ENCODE measurements at regions not wholly inside any gene's neighbourhood (a gene's known extent, or its start where the extent isn't known, plus 50 kb on each side); places are given as distances from the start of the nearest gene placed in this dataset.

GRCh38 chr1:198809247-198809646 is 170.4 kb downstream of the PTPRC start:
- no peak overlapping the region for H3K27ac ChIP-seq (ENCODE audit: low read length)
- no peak for DNase-seq
- H3K36me3 ChIP-seq (ENCODE audit: control insufficient read depth, insufficient read depth, low read length) = no peaks in the 10 kb centered on the region
- H3K4me3 ChIP-seq (ENCODE audit: low read length) = no peak overlapping the region
- no peaks in the 10 kb centered on the region for H3K27me3 ChIP-seq (ENCODE audit: control insufficient read depth, insufficient read depth, low read length)
- no peaks in the 10 kb centered on the region for H3K9me3 ChIP-seq (ENCODE audit: control insufficient read depth, low read depth, low read length)
- no CpG with 5 or more reads among the region's 1 CpG for WGBS (ENCODE audit: insufficient coverage, low lambda C conversion rate)
- no peaks in the 10 kb centered on the region for H3K4me1 ChIP-seq (ENCODE audit: control insufficient read depth, insufficient read depth, low read length)

GRCh38 chr1:198811449-198811848 is 172.6 kb downstream of the PTPRC start:
- DNase-seq = no peak

GRCh38 chr1:198823626-198824025 is 184.8 kb downstream of the PTPRC start:
- Histone ChIP-seq H3K36me3 (ENCODE audit: control insufficient read depth, insufficient read depth, low read length) (no peaks in the 10 kb centered on the region), H3K27ac (ENCODE audit: low read length) (no peak overlapping the region), H3K27me3 (ENCODE audit: control insufficient read depth, insufficient read depth, low read length) (no peaks in the 10 kb centered on the region), H3K9me3 (ENCODE audit: control insufficient read depth, low read depth, low read length) (no peaks in the 10 kb centered on the region), H3K4me1 (ENCODE audit: control insufficient read depth, insufficient read depth, low read length) (no peaks in the 10 kb centered on the region), H3K4me3 (ENCODE audit: low read length) (no peak overlapping the region)
- DNase-seq = no peak
- WGBS (ENCODE audit: insufficient coverage, low lambda C conversion rate) = 67% methylated on average over 1 of the region's 1 CpG

More at GRCh38 chr1:198811449-198811848, 172.6 kb downstream of the PTPRC start:
- H3K27me3 ChIP-seq (ENCODE audit: control insufficient read depth, insufficient read depth, low read length) = no peaks in the 10 kb centered on the region
- WGBS (ENCODE audit: insufficient coverage, low lambda C conversion rate) = no CpG with 5 or more reads among the region's 3 CpGs
- no peak overlapping the region for H3K27ac ChIP-seq (ENCODE audit: low read length)
- H3K36me3 ChIP-seq (ENCODE audit: control insufficient read depth, insufficient read depth, low read length) = no peaks in the 10 kb centered on the region
- H3K9me3 ChIP-seq (ENCODE audit: control insufficient read depth, low read depth, low read length) = peaks cover 3% of the 10 kb centered on the region
- H3K4me1 ChIP-seq (ENCODE audit: control insufficient read depth, insufficient read depth, low read length) = no peaks in the 10 kb centered on the region
- no peak overlapping the region for H3K4me3 ChIP-seq (ENCODE audit: low read length)

GRCh38 chr1:198825254-198825653 is 186.4 kb downstream of the PTPRC start:
- H3K27me3 ChIP-seq (ENCODE audit: control insufficient read depth, insufficient read depth, low read length) = no peaks in the 10 kb centered on the region
- WGBS (ENCODE audit: insufficient coverage, low lambda C conversion rate) = 0% methylated on average over 1 of the region's 1 CpG
- DNase-seq = no peak
- no peak overlapping the region for H3K27ac ChIP-seq (ENCODE audit: low read length)
- no peaks in the 10 kb centered on the region for H3K4me1 ChIP-seq (ENCODE audit: control insufficient read depth, insufficient read depth, low read length)
- no peaks in the 10 kb centered on the region for H3K9me3 ChIP-seq (ENCODE audit: control insufficient read depth, low read depth, low read length)
- H3K36me3 ChIP-seq (ENCODE audit: control insufficient read depth, insufficient read depth, low read length) = no peaks in the 10 kb centered on the region
- no peak overlapping the region for H3K4me3 ChIP-seq (ENCODE audit: low read length)

- Histone ChIP-seq H3K27me3 (ENCODE audit: control insufficient read depth, insufficient read depth, low read length) (no peaks in the 10 kb centered on the region), H3K27ac (ENCODE audit: low read length) (no peak overlapping the region), H3K4me3 (ENCODE audit: low read length) (no peak overlapping the region), H3K9me3 (ENCODE audit: control insufficient read depth, low read depth, low read length) (no peaks in the 10 kb centered on the region), H3K36me3 (ENCODE audit: control insufficient read depth, insufficient read depth, low read length) (no peaks in the 10 kb centered on the region), H3K4me1 (ENCODE audit: control insufficient read depth, insufficient read depth, low read length) (no peaks in the 10 kb centered on the region)
- DNase-seq = no peak
- WGBS (ENCODE audit: insufficient coverage, low lambda C conversion rate) = no CpG with 5 or more reads among the region's 2 CpGs
Observed at GRCh38 chr1:198829356-198829755, 190.5 kb downstream of the PTPRC start.

- DNase-seq = no peak
- Histone ChIP-seq H3K4me1 (ENCODE audit: control insufficient read depth, insufficient read depth, low read length) (no peaks in the 10 kb centered on the region), H3K4me3 (ENCODE audit: low read length) (no peak overlapping the region), H3K27me3 (ENCODE audit: control insufficient read depth, insufficient read depth, low read length) (no peaks in the 10 kb centered on the region), H3K36me3 (ENCODE audit: control insufficient read depth, insufficient read depth, low read length) (no peaks in the 10 kb centered on the region), H3K27ac (ENCODE audit: low read length) (no peak overlapping the region), H3K9me3 (ENCODE audit: control insufficient read depth, low read depth, low read length) (no peaks in the 10 kb centered on the region)
- no CpG with 5 or more reads among the region's 1 CpG for WGBS (ENCODE audit: insufficient coverage, low lambda C conversion rate)
Observed at GRCh38 chr1:198829944-198830343, 191.1 kb downstream of the PTPRC start.

- Histone ChIP-seq H3K9me3 (ENCODE audit: control insufficient read depth, low read depth, low read length) (no peaks in the 10 kb centered on the region), H3K36me3 (ENCODE audit: control insufficient read depth, insufficient read depth, low read length) (no peaks in the 10 kb centered on the region), H3K27me3 (ENCODE audit: control insufficient read depth, insufficient read depth, low read length) (no peaks in the 10 kb centered on the region), H3K4me3 (ENCODE audit: low read length) (no peak overlapping the region), H3K27ac (ENCODE audit: low read length) (no peak overlapping the region), H3K4me1 (ENCODE audit: control insufficient read depth, insufficient read depth, low read length) (no peaks in the 10 kb centered on the region)
- WGBS (ENCODE audit: insufficient coverage, low lambda C conversion rate) = 80% methylated on average over 1 of the region's 6 CpGs
- DNase-seq = no peak
Observed at GRCh38 chr1:198830412-198830811, 191.6 kb downstream of the PTPRC start.

- no peaks in the 10 kb centered on the region for H3K9me3 ChIP-seq (ENCODE audit: control insufficient read depth, low read depth, low read length)
- 94% methylated on average over 2 of the region's 6 CpGs for WGBS (ENCODE audit: insufficient coverage, low lambda C conversion rate)
- no peaks in the 10 kb centered on the region for H3K27me3 ChIP-seq (ENCODE audit: control insufficient read depth, insufficient read depth, low read length)
- no peaks in the 10 kb centered on the region for H3K4me1 ChIP-seq (ENCODE audit: control insufficient read depth, insufficient read depth, low read length)
- no peak overlapping the region for H3K4me3 ChIP-seq (ENCODE audit: low read length)
- DNase-seq = no peak
- no peak overlapping the region for H3K27ac ChIP-seq (ENCODE audit: low read length)
- H3K36me3 ChIP-seq (ENCODE audit: control insufficient read depth, insufficient read depth, low read length) = no peaks in the 10 kb centered on the region
Observed at GRCh38 chr1:198833706-198834503, 195.1 kb downstream of the PTPRC start.

GRCh38 chr1:198837278-198838021 is 198.6 kb downstream of the PTPRC start:
- Histone ChIP-seq H3K9me3 (ENCODE audit: control insufficient read depth, low read depth, low read length) (no peaks in the 10 kb centered on the region), H3K4me1 (ENCODE audit: control insufficient read depth, insufficient read depth, low read length) (no peaks in the 10 kb centered on the region), H3K27me3 (ENCODE audit: control insufficient read depth, insufficient read depth, low read length) (no peaks in the 10 kb centered on the region), H3K36me3 (ENCODE audit: control insufficient read depth, insufficient read depth, low read length) (no peaks in the 10 kb centered on the region), H3K4me3 (ENCODE audit: low read length) (no peak overlapping the region), H3K27ac (ENCODE audit: low read length) (no peak overlapping the region)
- 85% methylated on average over 2 of the region's 6 CpGs for WGBS (ENCODE audit: insufficient coverage, low lambda C conversion rate)
- DNase-seq = no peak

GRCh38 chr1:198838022-198838342 is 199.1 kb downstream of the PTPRC start:
- Histone ChIP-seq H3K36me3 (ENCODE audit: control insufficient read depth, insufficient read depth, low read length) (no peaks in the 10 kb centered on the region), H3K27ac (ENCODE audit: low read length) (no peak overlapping the region), H3K4me3 (ENCODE audit: low read length) (no peak overlapping the region), H3K9me3 (ENCODE audit: control insufficient read depth, low read depth, low read length) (no peaks in the 10 kb centered on the region), H3K27me3 (ENCODE audit: control insufficient read depth, insufficient read depth, low read length) (no peaks in the 10 kb centered on the region), H3K4me1 (ENCODE audit: control insufficient read depth, insufficient read depth, low read length) (no peaks in the 10 kb centered on the region)
- DNase-seq = no peak
- 100% methylated on average over 1 of the region's 2 CpGs for WGBS (ENCODE audit: insufficient coverage, low lambda C conversion rate)
